SHP77 (cell line): ENCODE measurements at regions not wholly inside any gene's neighbourhood (a gene's known extent, or its start where the extent isn't known, plus 50 kb on each side); places are given as distances from the start of the nearest gene placed in this dataset.
"Not testable (repeated sequence)": the region's sequence is repeated elsewhere in the genome, so short reads cannot be mapped to it uniquely, and the experiment has no call there.

ENCODE experiments used
- DNase-seq, 2 experiments: peaks; one replicate each; lab custom pipeline; 2025; lab: John Stamatoyannopoulos, UW

GRCh38 chr10:121335386-121335925 lies 262.8 kb downstream of the FGFR2 start:
- no peak for DNase-seq

- DNase-seq = no peak
Measured at GRCh38 chr10:121337427-121337826, 260.8 kb downstream of the FGFR2 start.

GRCh38 chr10:121338206-121338980 lies 259.9 kb downstream of the FGFR2 start:
- DNase-seq = no peak

GRCh38 chr10:121339114-121339513 lies 259.1 kb downstream of the FGFR2 start:
- DNase-seq = no peak

GRCh38 chr10:121340271-121340831 lies 257.9 kb downstream of the FGFR2 start:
- DNase-seq = no peak

GRCh38 chr10:121351540-121351939 lies 246.7 kb downstream of the FGFR2 start:
- no peak for DNase-seq

GRCh38 chr10:121352231-121352855 lies 245.9 kb downstream of the FGFR2 start:
- DNase-seq = no peak

- DNase-seq = no peak
Measured at GRCh38 chr10:121355161-121355560, 243.1 kb downstream of the FGFR2 start.

GRCh38 chr10:121356183-121356582 lies 242.1 kb downstream of the FGFR2 start:
- no peak for DNase-seq

- no peak for DNase-seq
Measured at GRCh38 chr10:121357401-121357800, 240.8 kb downstream of the FGFR2 start.

- no peak for DNase-seq
Measured at GRCh38 chr10:121362026-121362425, 236.2 kb downstream of the FGFR2 start.

GRCh38 chr10:121365566-121365965 lies 232.7 kb downstream of the FGFR2 start:
- no peak for DNase-seq

GRCh38 chr10:121368347-121369025 lies 229.8 kb downstream of the FGFR2 start:
- DNase-seq = no peak

- DNase-seq = no peak
Measured at GRCh38 chr10:121369616-121370015, 228.6 kb downstream of the FGFR2 start.

GRCh38 chr10:121371836-121372235 lies 226.4 kb downstream of the FGFR2 start:
- DNase-seq = no peak

GRCh38 chr10:121373411-121373810 lies 224.8 kb downstream of the FGFR2 start:
- no peak for DNase-seq

GRCh38 chr10:121374121-121374520 lies 224.1 kb downstream of the FGFR2 start:
- no peak for DNase-seq

- no peak for DNase-seq
Measured at GRCh38 chr10:121375172-121375571, 223.1 kb downstream of the FGFR2 start.

- DNase-seq = no peak
Measured at GRCh38 chr10:121378251-121378801, 219.9 kb downstream of the FGFR2 start.

GRCh38 chr10:121379013-121379412 lies 219.2 kb downstream of the FGFR2 start:
- DNase-seq = no peak

GRCh38 chr10:121380211-121380610 lies 218.0 kb downstream of the FGFR2 start:
- DNase-seq = no peak

GRCh38 chr10:121382029-121382520 lies 216.2 kb downstream of the FGFR2 start:
- not testable (repeated sequence) for DNase-seq
